IMR-90 (cell line): ENCODE measurements at regions not wholly inside any gene's neighbourhood (a gene's known extent, or its start where the extent isn't known, plus 50 kb on each side); places are given as distances from the start of the nearest gene placed in this dataset.
A peak's percentile ranks its signal among the peaks of the same experiment; 100 is the strongest.

Experiments used
- ATAC-seq: fragments of 200-7000 bp; cut with Tn5 transposase; 2 replicates; pipeline ENCODE4 v1.9.1; 2020; ENCODE audit warnings: low read depth, mild to moderate bottlenecking, moderate library complexity
- BruUV-seq: library from RNA; stranded (reverse); fragments of 400-500 nt; replicated peaks from 2 replicates; lab custom pipeline; 2021; lab: Mats Ljungman, UMichigan
- CTCF ChIA-PET: fragments of 300-600 bp; formaldehyde crosslinking; extraction: SDS; loops from one replicate; lab custom pipeline; 2021; ENCODE audit warnings: antibody characterized with exemption; lab: Yijun Ruan, JAX
- POLR2A ChIA-PET: fragments of 300-600 bp; sonication (Branson Sonifier 250); formaldehyde crosslinking; loops from one replicate; lab custom pipeline; 2022; ENCODE audit warnings: antibody characterized with exemption; ENCODE audit not compliant: unreplicated experiment; lab: Charles Lee
- DNase-seq: peaks from one replicate; pipeline ENCODE4 v3.0.0; 2013
- H2AFZ ChIP-seq: replicated peaks from 2 replicates; pipeline ENCODE3; 2013; ENCODE audit warnings: low read length, mild to moderate bottlenecking; ENCODE audit not compliant: poor library complexity
- H2AK5ac ChIP-seq: 2 replicates; pipeline ENCODE4 v1.6.1; 2013; ENCODE audit warnings: low read depth, low read length, inconsistent platforms
- H2AK9ac ChIP-seq: replicated peaks from 2 replicates; pipeline ENCODE3; 2013; ENCODE audit warnings: mild to moderate bottlenecking, low read depth, low read length, moderate library complexity; ENCODE audit not compliant: poor library complexity
- H2BK120ac ChIP-seq: 2 replicates; pipeline ENCODE4 v1.6.1; 2013; ENCODE audit warnings: low read depth, low read length, inconsistent platforms
- H2BK15ac ChIP-seq: 3 replicates; pipeline ENCODE4 v1.6.1; 2013; ENCODE audit warnings: low read depth, low read length, inconsistent platforms
- H2BK20ac ChIP-seq: 2 replicates; pipeline ENCODE4 v1.6.1; 2013; ENCODE audit warnings: low read depth, mild to moderate bottlenecking, inconsistent platforms, low read length, moderate library complexity
- H2BK5ac ChIP-seq: 2 replicates; pipeline ENCODE4 v1.6.1; 2013; ENCODE audit warnings: mild to moderate bottlenecking, low read depth, low read length, inconsistent platforms; ENCODE audit not compliant: poor library complexity, severe bottlenecking
- H3K14ac ChIP-seq: replicated peaks from 2 replicates; pipeline ENCODE4 v1.6.1; 2013; ENCODE audit warnings: low read depth, low read length, inconsistent platforms
- H3K18ac ChIP-seq: 2 replicates; pipeline ENCODE4 v1.6.1; 2013; ENCODE audit warnings: low read depth, low read length, control low read depth
- H3K23ac ChIP-seq: 2 replicates; pipeline ENCODE4 v1.6.1; 2013; ENCODE audit warnings: low read depth, low read length, inconsistent platforms
- H3K27ac ChIP-seq: 2 replicates; pipeline ENCODE4 v1.5.1; 2013; ENCODE audit warnings: mild to moderate bottlenecking, control low read depth, low read length; ENCODE audit not compliant: insufficient read depth
- H3K27me3 ChIP-seq: 2 replicates; pipeline ENCODE4 v1.6.1; 2013; ENCODE audit warnings: low read length; ENCODE audit not compliant: control insufficient read depth, insufficient read depth
- H3K36me3 ChIP-seq: 2 replicates; pipeline ENCODE4 v1.6.1; 2013; ENCODE audit warnings: low read length, mixed read lengths; ENCODE audit not compliant: control insufficient read depth, insufficient read depth
- H3K4ac ChIP-seq: 2 replicates; pipeline ENCODE4 v1.6.1; 2013; ENCODE audit warnings: low read depth, low read length, inconsistent platforms
- H3K4me1 ChIP-seq: 2 replicates; pipeline ENCODE4 v1.6.1; 2013; ENCODE audit warnings: low read length, mixed read lengths; ENCODE audit not compliant: control insufficient read depth, insufficient read depth
- H3K4me2 ChIP-seq: 2 replicates; pipeline ENCODE4 v1.6.1; 2013; ENCODE audit warnings: low read depth, mild to moderate bottlenecking, control low read depth, low read length, moderate library complexity
- H3K4me3 ChIP-seq: 2 replicates; pipeline ENCODE4 v1.5.1; 2013; ENCODE audit warnings: low read depth, mild to moderate bottlenecking, control low read depth, low read length, moderate library complexity; ENCODE audit not compliant: insufficient read depth
- H3K56ac ChIP-seq: 2 replicates; pipeline ENCODE4 v1.6.1; 2013; ENCODE audit warnings: low read length, inconsistent platforms; ENCODE audit not compliant: insufficient read depth; ENCODE audit errors: extremely low read depth
- H3K79me1 ChIP-seq, 2 experiments: 2 replicates each; pipeline ENCODE4 v1.6.1; 2013; ENCODE audit warnings: low read length in 2 of 2, inconsistent platforms in 1 of 2, low read depth in 1 of 2
- H3K9ac ChIP-seq: 2 replicates; pipeline ENCODE4 v1.6.1; 2013; ENCODE audit warnings: low read depth, low read length, control low read depth
- H3K9me1 ChIP-seq: 2 replicates; pipeline ENCODE4 v1.6.1; 2013; ENCODE audit warnings: low read length, inconsistent platforms; ENCODE audit not compliant: insufficient read depth
- H3K9me3 ChIP-seq: 2 replicates; pipeline ENCODE4 v1.6.1; 2013; ENCODE audit warnings: low read length; ENCODE audit not compliant: control insufficient read depth, insufficient read depth
- H4K20me1 ChIP-seq: 2 replicates; pipeline ENCODE4 v1.6.1; 2013; ENCODE audit warnings: low read length, inconsistent platforms; ENCODE audit not compliant: insufficient read depth
- H4K5ac ChIP-seq: 2 replicates; pipeline ENCODE4 v1.6.1; 2013; ENCODE audit warnings: mild to moderate bottlenecking, low read depth, low read length, control low read depth
- H4K8ac ChIP-seq, 2 experiments: 2 replicates each; pipeline ENCODE4 v1.6.1; 2013; ENCODE audit warnings: low read depth in 2 of 2, low read length in 2 of 2, control low read depth in 1 of 2, inconsistent platforms in 1 of 2
- H4K91ac ChIP-seq: 2 replicates; pipeline ENCODE4 v1.6.1; 2013; ENCODE audit warnings: low read depth, low read length, inconsistent platforms; ENCODE audit not compliant: insufficient read depth
- MAFK ChIP-seq: IDR thresholded peaks from 2 replicates; pipeline ENCODE4 v1.6.1; 2012; ENCODE audit warnings: low read depth, low read length, improper control_type of control experiment
- NFE2L2 ChIP-seq: fragments of 150-350 bp; IDR thresholded peaks from 2 replicates; pipeline ENCODE4 v1.6.1; 2016; ENCODE audit warnings: low read depth, mild to moderate bottlenecking, low read length
- dilution Hi-C: fragments of 300-500 bp; cut with HindIII; formaldehyde crosslinking; loops from one replicate; pipeline ENCODE4 v1.14.3; 2018; ENCODE audit warnings: low sequenced_read_pairs; ENCODE audit not compliant: unreplicated experiment
- in situ Hi-C: fragments of 300-500 bp; cut with MboI; formaldehyde crosslinking; loops from 3 replicates; pipeline ENCODE4 v1.14.3; 2019; ENCODE audit warnings: low sequenced_read_pairs, inconsistent platforms, mixed read lengths
- intact Hi-C: fragments of 100-400 bp; cut with micrococcal nuclease; formaldehyde crosslinking; loops from 2 replicates; pipeline ENCODE4 v1.10.0; 2022

DNA sequence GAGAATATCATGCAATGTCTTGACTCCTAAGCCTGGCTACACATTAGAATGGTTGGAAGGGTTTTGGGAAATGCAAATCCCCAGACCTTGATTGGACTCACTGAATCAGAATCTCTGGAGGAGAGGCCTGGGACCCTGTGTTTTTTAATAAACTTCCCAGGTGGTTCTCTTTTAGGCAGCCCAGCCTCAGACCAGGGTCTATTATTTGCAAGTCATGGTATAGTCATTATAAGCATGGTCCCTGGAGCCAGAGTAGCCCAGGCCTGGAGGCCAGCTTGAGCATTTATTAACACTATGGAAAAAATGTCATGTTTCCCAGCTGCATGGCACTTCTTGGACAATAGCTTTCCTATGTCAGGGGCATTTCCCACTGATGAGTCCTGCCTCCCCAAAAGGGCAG, 266.9 kb downstream of the NPIPA8 start:
- Histone ChIP-seq H4K8ac (no peak overlapping the region), H3K9me1 (no peaks in the 10 kb centered on the region), H2BK5ac (no peak overlapping the region), H2AK9ac (no peak overlapping the region), H2BK20ac (no peak overlapping the region), H3K4ac (no peak overlapping the region), H3K79me1 (no peaks in the 10 kb centered on the region), H3K23ac (no peak overlapping the region), H2BK120ac (no peak overlapping the region), H3K4me1 (no peaks in the 10 kb centered on the region), H2AK5ac (no peak overlapping the region), H2AFZ (no peak overlapping the region), H3K56ac (no peak overlapping the region), H3K9me3 (peaks cover 2% of the 10 kb centered on the region), H3K36me3 (no peaks in the 10 kb centered on the region), H4K20me1 (no peaks in the 10 kb centered on the region), H3K9ac (no peak overlapping the region), H4K91ac (no peak overlapping the region), H3K27ac (no peak overlapping the region), H2BK15ac (no peak overlapping the region), H4K5ac (no peak overlapping the region), H3K18ac (no peak overlapping the region), H3K4me3 (no peak overlapping the region), H3K27me3 (no peaks in the 10 kb centered on the region), H3K4me2 (no peak overlapping the region), H3K14ac (no peak overlapping the region)
- intact Hi-C loops = no loop called here
- dilution Hi-C loops = no loop called here
- BruUV-seq = no TSS peak
- POLR2A ChIA-PET = no interaction called here
- ATAC-seq = no peak
- DNase-seq = no peak
- CTCF ChIA-PET = no interaction called here
- TF ChIP-seq MAFK (no peak), NFE2L2 (0 out of 2 replicates have a peak, but pooled peaks have one; percentile 30)
- in situ Hi-C loops = no loop called here
